Type B pancreatic cell (in vitro differentiated cells): ENCODE measurements at regions not wholly inside any gene's neighbourhood (a gene's known extent, or its start where the extent isn't known, plus 50 kb on each side); places are given as distances from the start of the nearest gene placed in this dataset.

ENCODE experiments used
- DNase-seq: peaks from one replicate; pipeline ENCODE4 v3.0.0; 2021; ENCODE audit warnings: mixed read lengths; ENCODE audit not compliant: unreplicated experiment; ENCODE audit errors: extremely low spot score
- H3K27ac Mint-ChIP-seq: 2 replicates; pipeline ENCODE4 v1.8.0; 2021; ENCODE audit warnings: mild to moderate bottlenecking, mixed read lengths
- H3K27me3 Mint-ChIP-seq: 2 replicates; pipeline ENCODE4 v1.8.0; 2021; ENCODE audit warnings: mixed read lengths
- H3K36me3 Mint-ChIP-seq: 2 replicates; pipeline ENCODE4 v1.8.0; 2021; ENCODE audit warnings: mixed read lengths
- H3K4me1 Mint-ChIP-seq: one replicate; pipeline ENCODE4 v1.8.0; 2021; ENCODE audit warnings: mixed read lengths; ENCODE audit not compliant: unreplicated experiment
- H3K4me3 Mint-ChIP-seq: 2 replicates; pipeline ENCODE4 v1.8.0; 2021; ENCODE audit warnings: mild to moderate bottlenecking, mixed read lengths
- H3K9me3 Mint-ChIP-seq: 2 replicates; pipeline ENCODE4 v1.8.0; 2021; ENCODE audit warnings: mixed read lengths
- CTCF ChIP-seq: fragments of 200-600 bp; sonication (generic); conservative IDR thresholded peaks from 2 replicates; pipeline ENCODE4 v1.5.0; 2021; ENCODE audit warnings: antibody characterized with exemption, mild to moderate bottlenecking

GRCh38 chr14:43481864-43482263, 1025.2 kb downstream of the FSCB start:
- Mint-ChIP-seq H3K27ac (no peak overlapping the region), H3K4me3 (no peak overlapping the region), H3K9me3 (no peaks in the 10 kb centered on the region), H3K27me3 (no peaks in the 10 kb centered on the region), H3K36me3 (no peaks in the 10 kb centered on the region), H3K4me1 (peaks cover 4% of the 10 kb centered on the region)
- no peak for DNase-seq
- peak; percentile 17 for TF ChIP-seq CTCF

- DNase-seq, result no peak
- Mint-ChIP-seq H3K9me3 (no peaks in the 10 kb centered on the region), H3K27ac (no peak overlapping the region), H3K27me3 (no peaks in the 10 kb centered on the region), H3K36me3 (no peaks in the 10 kb centered on the region), H3K4me3 (no peak overlapping the region), H3K4me1 (peaks cover 4% of the 10 kb centered on the region)
- TF ChIP-seq CTCF, result no peak
Observed at GRCh38 chr14:43480976-43481375, 1026.1 kb downstream of the FSCB start.

GRCh38 chr14:43479596-43480195, 1027.4 kb downstream of the FSCB start:
- no peaks in the 10 kb centered on the region for H3K36me3 Mint-ChIP-seq
- no peak for TF ChIP-seq CTCF

GRCh38 chr14:43476822-43477221, 1030.3 kb downstream of the FSCB start:
- H3K9me3 Mint-ChIP-seq, result no peaks in the 10 kb centered on the region
- no peak overlapping the region for H3K4me3 Mint-ChIP-seq
- no peaks in the 10 kb centered on the region for H3K27me3 Mint-ChIP-seq
- DNase-seq, result no peak
- no peaks in the 10 kb centered on the region for H3K36me3 Mint-ChIP-seq
- no peak overlapping the region for H3K27ac Mint-ChIP-seq
- peaks cover 2% of the 10 kb centered on the region for H3K4me1 Mint-ChIP-seq
- no peak for TF ChIP-seq CTCF

More at GRCh38 chr14:43479596-43480195, 1027.4 kb downstream of the FSCB start:
- no peaks in the 10 kb centered on the region for H3K27me3 Mint-ChIP-seq
- no peak for DNase-seq
- no peaks in the 10 kb centered on the region for H3K9me3 Mint-ChIP-seq
- no peak overlapping the region for H3K27ac Mint-ChIP-seq
- H3K4me1 Mint-ChIP-seq, result peaks cover 4% of the 10 kb centered on the region
- H3K4me3 Mint-ChIP-seq, result no peak overlapping the region

DNA sequence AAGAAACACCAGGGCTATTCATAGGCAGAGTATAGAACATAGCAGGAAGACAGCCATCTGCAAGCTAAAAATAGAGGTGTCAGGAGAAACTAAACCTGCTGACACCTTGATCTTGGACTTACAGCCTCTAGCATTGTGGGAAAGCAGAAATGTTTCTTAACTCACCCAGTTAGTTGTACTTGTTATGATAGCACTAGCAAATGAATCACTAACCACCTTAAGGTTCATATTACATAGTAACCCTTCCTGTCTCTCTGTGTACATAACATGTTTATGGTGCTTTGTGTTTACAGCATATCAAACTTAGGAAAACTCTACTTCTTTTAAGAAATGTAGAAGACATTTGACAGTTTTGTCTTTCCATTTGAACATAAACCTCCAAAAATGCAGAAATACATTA, 1031.3 kb downstream of the FSCB start:
- DNase-seq, result no peak
- TF ChIP-seq CTCF, result no peak
- Mint-ChIP-seq H3K4me3 (no peak overlapping the region), H3K27ac (no peak overlapping the region), H3K36me3 (no peaks in the 10 kb centered on the region), H3K27me3 (no peaks in the 10 kb centered on the region), H3K4me1 (peaks cover 6% of the 10 kb centered on the region), H3K9me3 (no peaks in the 10 kb centered on the region)

DNA sequence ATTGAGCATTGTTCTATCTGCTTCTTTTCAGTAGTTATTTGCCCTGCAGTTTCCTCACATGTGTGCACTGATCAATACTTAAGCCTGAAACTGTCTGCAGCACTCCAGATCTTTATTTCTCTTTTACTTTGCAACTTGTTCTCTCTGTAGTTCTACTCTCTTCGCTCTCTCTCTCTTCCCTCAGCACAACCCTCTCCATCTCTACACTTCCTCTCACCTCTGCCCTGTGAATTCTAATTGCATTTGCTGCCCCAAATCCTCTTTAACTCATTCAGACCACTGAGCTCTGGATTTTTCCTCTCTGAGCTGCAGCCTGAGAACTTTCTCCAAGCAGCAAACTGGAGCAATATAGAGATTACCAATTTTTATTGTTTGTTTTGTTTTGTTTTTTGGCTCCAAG, 1035.5 kb downstream of the FSCB start:
- Mint-ChIP-seq H3K4me1 (peaks cover 6% of the 10 kb centered on the region), H3K4me3 (no peak overlapping the region)

More for the DNA sequence above, 1035.5 kb downstream of the FSCB start:
- Mint-ChIP-seq H3K27me3 (no peaks in the 10 kb centered on the region), H3K36me3 (no peaks in the 10 kb centered on the region), H3K9me3 (no peaks in the 10 kb centered on the region), H3K27ac (no peak overlapping the region)
- TF ChIP-seq CTCF, result no peak
- DNase-seq, result no peak
